Trophoblast cell (in vitro differentiated cells and primary cell): ENCODE measurements at regions not wholly inside any gene's neighbourhood (a gene's known extent, or its start where the extent isn't known, plus 50 kb on each side); places are given as distances from the start of the nearest gene placed in this dataset.

ENCODE experiments used
- DNase-seq, 2 donors: peaks; one replicate each; pipeline ENCODE4 v3.0.0-alpha.2; 2016
- H2AFZ ChIP-seq: 2 replicates; pipeline ENCODE4 v1.6.1; 2013; ENCODE audit warnings: low read length, moderate library complexity, mild to moderate bottlenecking; ENCODE audit not compliant: insufficient read depth, poor library complexity
- H2AK5ac ChIP-seq: 2 replicates; pipeline ENCODE4 v1.6.1; 2013; ENCODE audit warnings: mild to moderate bottlenecking, low read length
- H2BK120ac ChIP-seq: 2 replicates; pipeline ENCODE4 v1.6.1; 2013; ENCODE audit warnings: low read length, mild to moderate bottlenecking, moderate library complexity; ENCODE audit not compliant: insufficient read depth, poor library complexity
- H2BK12ac ChIP-seq: 2 replicates; pipeline ENCODE4 v1.6.1; 2013; ENCODE audit warnings: mild to moderate bottlenecking, low read length, moderate library complexity
- H2BK5ac ChIP-seq: 2 replicates; pipeline ENCODE4 v1.6.1; 2013; ENCODE audit warnings: low read length, low read depth, moderate library complexity, mild to moderate bottlenecking; ENCODE audit not compliant: poor library complexity
- H3K14ac ChIP-seq: 2 replicates; pipeline ENCODE4 v1.6.1; 2013; ENCODE audit warnings: mild to moderate bottlenecking, low read length
- H3K18ac ChIP-seq: 2 replicates; pipeline ENCODE4 v1.6.1; 2013; ENCODE audit warnings: mild to moderate bottlenecking, low read length
- H3K23ac ChIP-seq: 2 replicates; pipeline ENCODE4 v1.6.1; 2013; ENCODE audit warnings: low read length
- H3K27ac ChIP-seq: 2 replicates; pipeline ENCODE4 v1.5.1; 2013; ENCODE audit warnings: low read depth, mild to moderate bottlenecking, inconsistent platforms, low read length, moderate library complexity
- H3K27me3 ChIP-seq: 2 replicates; pipeline ENCODE4 v1.6.1; 2013; ENCODE audit warnings: inconsistent platforms, mild to moderate bottlenecking, low read length, moderate library complexity; ENCODE audit not compliant: insufficient read depth
- H3K36me3 ChIP-seq, 2 experiments: 1 replicate in 1 of 2; 2 replicates in 1 of 2; pipeline ENCODE4 v1.6.1; 2013; ENCODE audit warnings: low read length in 2 of 2, mild to moderate bottlenecking in 2 of 2, moderate library complexity in 1 of 2; ENCODE audit not compliant: insufficient read depth in 2 of 2, control insufficient read depth in 1 of 2
- H3K4ac ChIP-seq: 2 replicates; pipeline ENCODE4 v1.6.1; 2013; ENCODE audit warnings: low read depth, mild to moderate bottlenecking, low read length, moderate library complexity
- H3K4me1 ChIP-seq, 2 experiments: 1 replicate in 1 of 2; 2 replicates in 1 of 2; pipeline ENCODE4 v1.6.1; 2013; ENCODE audit warnings: low read length in 2 of 2, mild to moderate bottlenecking in 2 of 2, moderate library complexity in 1 of 2; ENCODE audit not compliant: insufficient read depth in 2 of 2, control insufficient read depth in 1 of 2
- H3K4me2 ChIP-seq: 2 replicates; pipeline ENCODE4 v1.6.1; 2013; ENCODE audit warnings: inconsistent platforms, mild to moderate bottlenecking, low read length, moderate library complexity
- H3K4me3 ChIP-seq: 2 replicates; pipeline ENCODE4 v1.5.1; 2013; ENCODE audit warnings: mild to moderate bottlenecking, low read depth, low read length, inconsistent platforms
- H3K79me1 ChIP-seq: one replicate; pipeline ENCODE4 v1.6.1; 2013; ENCODE audit warnings: low read length
- H3K79me2 ChIP-seq: 2 replicates; pipeline ENCODE4 v1.6.1; 2013; ENCODE audit warnings: low read length, mild to moderate bottlenecking; ENCODE audit not compliant: control insufficient read depth, insufficient read depth, poor library complexity
- H3K9ac ChIP-seq: 2 replicates; pipeline ENCODE4 v1.6.1; 2013; ENCODE audit warnings: mild to moderate bottlenecking, low read length
- H3K9me3 ChIP-seq: 2 replicates; pipeline ENCODE4 v1.6.1; 2013; ENCODE audit warnings: low read depth, mild to moderate bottlenecking, control low read depth, inconsistent platforms, low read length; ENCODE audit not compliant: insufficient read depth
- H4K12ac ChIP-seq: 2 replicates; pipeline ENCODE4 v1.6.1; 2013; ENCODE audit warnings: low read depth, mild to moderate bottlenecking, low read length, moderate library complexity
- H4K8ac ChIP-seq: 2 replicates; pipeline ENCODE4 v1.6.1; 2013; ENCODE audit warnings: low read depth, mild to moderate bottlenecking, low read length, moderate library complexity
- H4K91ac ChIP-seq: one replicate; pipeline ENCODE4 v1.6.1; 2013; ENCODE audit warnings: low read depth, mild to moderate bottlenecking, low read length, moderate library complexity
- WGBS: extraction: QIAGEN DNeasy Blood & Tissue Kit; methylation state at CpG from one replicate; pipeline ENCODE4 v1.1.7; 2013; ENCODE audit warnings: missing lambda C conversion rate; ENCODE audit not compliant: insufficient read length, insufficient coverage; ENCODE audit errors: extremely low coverage; 5-methylcytosine and 5-hydroxymethylcytosine counted together

DNA sequence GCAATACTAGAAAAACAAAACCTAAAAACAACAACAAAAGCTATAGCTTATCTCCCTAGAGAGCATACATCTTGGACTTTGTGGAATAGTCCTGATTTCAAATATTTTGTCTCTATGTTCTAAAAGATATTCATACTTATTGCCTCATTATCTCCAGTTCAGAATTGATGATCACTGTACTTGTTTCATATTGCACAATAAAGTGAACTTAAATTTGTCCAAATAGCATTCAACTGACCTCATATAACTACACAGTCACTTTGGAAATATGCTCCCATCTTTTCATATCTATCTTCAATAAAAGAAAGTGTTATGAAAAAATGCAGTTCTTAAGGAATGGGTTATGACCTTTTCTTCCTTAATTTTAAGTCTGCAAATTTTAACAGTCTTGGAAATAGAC, 228.6 kb upstream of the CMC1 start:
- H3K9me3 ChIP-seq, result no peaks in the 10 kb centered on the region
- no peaks in the 10 kb centered on the region for H3K79me2 ChIP-seq

DNA sequence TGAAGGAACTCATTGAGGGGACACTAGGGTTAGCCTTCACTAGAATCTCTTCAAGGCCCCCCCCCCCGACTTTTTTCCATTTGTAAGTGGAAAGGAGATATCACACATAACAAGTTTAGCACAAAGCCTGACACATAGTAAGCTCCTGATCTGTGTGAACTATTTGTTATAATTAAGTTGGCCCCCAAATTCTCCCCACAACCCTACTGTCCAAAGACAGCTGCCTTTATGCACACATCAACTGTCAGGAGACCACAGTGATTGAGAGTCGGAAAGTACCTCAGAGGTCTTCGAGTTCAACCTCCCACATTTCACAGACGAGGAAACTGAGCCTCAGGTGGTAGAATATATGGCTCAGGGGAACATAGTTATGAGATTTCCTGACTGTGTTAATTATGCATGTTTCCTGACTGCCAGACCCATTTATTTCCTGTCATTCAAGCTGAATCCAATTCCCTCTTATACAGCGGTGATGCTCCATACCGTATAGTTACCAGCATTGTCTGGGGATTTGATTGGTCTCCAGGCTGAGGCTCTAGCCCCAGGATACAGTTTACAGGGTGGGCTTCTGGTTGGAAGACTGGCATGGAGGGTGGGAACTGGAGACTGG, 227.4 kb upstream of the CMC1 start:
- H3K4me2 ChIP-seq, result no peak overlapping the region
- H3K4me3 ChIP-seq, result no peak overlapping the region

More for the DNA sequence above, 228.6 kb upstream of the CMC1 start:
- Histone ChIP-seq H3K79me1 (no peaks in the 10 kb centered on the region), H3K36me3 (no peaks in the 10 kb centered on the region), H3K23ac (no peak overlapping the region), H4K91ac (no peak overlapping the region), H3K27ac (no peak overlapping the region), H2BK5ac (no peak overlapping the region), H3K14ac (no peak overlapping the region), H4K12ac (no peak overlapping the region), H3K4me2 (no peak overlapping the region), H2AFZ (no peak overlapping the region), H3K4ac (no peak overlapping the region), H3K18ac (no peak overlapping the region), H2BK120ac (no peak overlapping the region), H2BK12ac (no peak overlapping the region), H3K4me1 (no peaks in the 10 kb centered on the region), H4K8ac (no peak overlapping the region), H2AK5ac (no peak overlapping the region), H3K4me3 (no peak overlapping the region), H3K9ac (no peak overlapping the region), H3K27me3 (no peaks in the 10 kb centered on the region)
- DNase-seq, result no peak

DNA sequence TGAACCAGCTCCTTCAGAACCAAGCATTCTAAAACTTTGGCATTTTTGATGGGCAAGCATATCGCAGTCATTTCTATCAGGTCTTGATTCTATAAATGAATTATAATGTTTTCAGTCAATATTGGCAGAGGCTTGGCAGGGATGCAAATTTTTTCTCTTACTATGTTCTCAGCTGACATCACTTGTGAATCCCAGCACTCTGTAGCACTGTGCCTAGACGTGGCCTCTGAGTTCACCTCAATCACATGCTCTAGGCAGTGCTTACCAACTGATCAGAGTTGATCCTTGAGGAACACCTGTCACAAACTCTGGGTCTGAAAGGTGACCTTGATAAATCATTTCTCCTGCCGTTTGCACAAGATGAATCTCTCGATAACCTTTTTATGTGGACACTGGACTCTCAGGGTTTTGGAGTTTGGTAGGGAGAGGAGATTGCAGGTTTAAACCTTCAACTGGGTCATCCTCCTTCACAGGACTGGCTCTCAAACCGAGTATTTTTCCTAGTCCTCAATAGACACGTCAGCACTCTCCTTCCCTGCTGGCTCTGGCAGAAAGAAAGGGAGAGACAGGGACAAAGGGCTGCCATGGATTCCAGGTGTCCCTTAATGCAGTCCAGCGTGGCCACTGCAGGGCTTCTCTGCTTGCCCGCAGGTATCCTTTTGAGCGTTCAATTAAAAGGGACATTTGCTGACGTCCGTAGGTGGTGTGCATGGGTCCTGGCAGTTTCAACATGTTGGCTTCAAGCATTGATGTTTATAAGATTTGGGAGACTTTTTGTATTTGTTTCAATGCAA, 222.3 kb upstream of the CMC1 start:
- H3K4me3 ChIP-seq, result no peak overlapping the region
- no peaks in the 10 kb centered on the region for H3K4me1 ChIP-seq
- H4K8ac ChIP-seq, result no peak overlapping the region
- no peaks in the 10 kb centered on the region for H3K79me1 ChIP-seq
- no peak overlapping the region for H2BK120ac ChIP-seq
- H3K4me2 ChIP-seq, result no peak overlapping the region
- no peak overlapping the region for H4K91ac ChIP-seq
- H3K4ac ChIP-seq, result no peak overlapping the region
- H3K9ac ChIP-seq, result no peak overlapping the region
- H3K9me3 ChIP-seq, result no peaks in the 10 kb centered on the region
- no peak overlapping the region for H3K14ac ChIP-seq
- H3K18ac ChIP-seq, result no peak overlapping the region
- H2BK12ac ChIP-seq, result no peak overlapping the region
- no peak overlapping the region for H4K12ac ChIP-seq
- no peaks in the 10 kb centered on the region for H3K79me2 ChIP-seq
- WGBS, result no CpG with 5 or more reads among the region's 11 CpGs
- no peak overlapping the region for H2AFZ ChIP-seq
- H3K36me3 ChIP-seq, result no peaks in the 10 kb centered on the region
- no peak overlapping the region for H3K27ac ChIP-seq
- no peak overlapping the region for H3K23ac ChIP-seq
- DNase-seq, result no peak
- H3K27me3 ChIP-seq, result no peaks in the 10 kb centered on the region
- no peak overlapping the region for H2BK5ac ChIP-seq
- no peak overlapping the region for H2AK5ac ChIP-seq

More for the DNA sequence above, 227.4 kb upstream of the CMC1 start:
- Histone ChIP-seq H3K18ac (no peak overlapping the region), H3K27me3 (no peaks in the 10 kb centered on the region), H3K36me3 (no peaks in the 10 kb centered on the region), H3K79me2 (no peaks in the 10 kb centered on the region), H4K12ac (no peak overlapping the region), H3K9me3 (no peaks in the 10 kb centered on the region), H3K27ac (no peak overlapping the region), H2BK12ac (no peak overlapping the region), H2AFZ (no peak overlapping the region), H3K4me1 (no peaks in the 10 kb centered on the region), H3K23ac (no peak overlapping the region), H2BK5ac (no peak overlapping the region), H4K8ac (no peak overlapping the region), H3K14ac (no peak overlapping the region), H2AK5ac (no peak overlapping the region), H4K91ac (no peak overlapping the region), H3K4ac (no peak overlapping the region), H3K79me1 (no peaks in the 10 kb centered on the region), H3K9ac (no peak overlapping the region), H2BK120ac (no peak overlapping the region)
- no peak for DNase-seq
- WGBS, result no CpG with 5 or more reads among the region's 6 CpGs

DNA sequence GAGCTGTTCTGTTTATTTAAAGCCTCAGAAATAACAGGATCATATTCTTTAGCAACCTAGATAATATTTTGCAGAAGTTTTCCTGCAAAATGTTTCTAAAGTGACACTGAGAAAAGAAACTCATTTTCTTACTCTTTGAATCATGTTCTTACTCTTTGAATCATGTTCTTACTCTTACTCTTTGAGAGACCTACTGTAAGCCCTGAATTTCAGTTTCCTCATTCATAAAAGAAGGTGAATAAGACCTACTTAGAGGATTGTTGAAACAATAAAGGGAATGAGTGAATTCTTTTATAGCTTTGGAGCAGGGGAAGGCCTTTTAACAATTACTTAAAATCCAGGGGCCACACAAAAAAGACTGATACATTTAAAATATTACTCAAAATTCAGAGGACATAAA, 221.7 kb upstream of the CMC1 start:
- H3K18ac ChIP-seq, result no peak overlapping the region
- no peak overlapping the region for H3K23ac ChIP-seq
- H3K9me3 ChIP-seq, result peaks cover 4% of the 10 kb centered on the region
- no peaks in the 10 kb centered on the region for H3K79me2 ChIP-seq
- no peaks in the 10 kb centered on the region for H3K79me1 ChIP-seq
- no peak overlapping the region for H3K4ac ChIP-seq
- no peak overlapping the region for H2BK120ac ChIP-seq
- H2AK5ac ChIP-seq, result no peak overlapping the region
- H3K4me1 ChIP-seq, result no peaks in the 10 kb centered on the region
- no peaks in the 10 kb centered on the region for H3K27me3 ChIP-seq
- no peak overlapping the region for H2AFZ ChIP-seq
- H2BK5ac ChIP-seq, result no peak overlapping the region
- DNase-seq, result no peak
- no peaks in the 10 kb centered on the region for H3K36me3 ChIP-seq
- no peak overlapping the region for H2BK12ac ChIP-seq
- no peak overlapping the region for H4K91ac ChIP-seq
- no peak overlapping the region for H3K14ac ChIP-seq
- H4K12ac ChIP-seq, result no peak overlapping the region
- H3K9ac ChIP-seq, result no peak overlapping the region
- H4K8ac ChIP-seq, result no peak overlapping the region
- H3K4me3 ChIP-seq, result no peak overlapping the region
- H3K27ac ChIP-seq, result no peak overlapping the region
- no peak overlapping the region for H3K4me2 ChIP-seq
